IPS-NIHi7 (cell line): ENCODE measurements at regions not wholly inside any gene's neighbourhood (a gene's known extent, or its start where the extent isn't known, plus 50 kb on each side); places are given as distances from the start of the nearest gene placed in this dataset.

Experiments
- DNase-seq: peaks from one replicate; pipeline ENCODE4 v3.0.0; 2012; ENCODE audit warnings: mixed read lengths; ENCODE audit errors: extremely low spot score

DNA sequence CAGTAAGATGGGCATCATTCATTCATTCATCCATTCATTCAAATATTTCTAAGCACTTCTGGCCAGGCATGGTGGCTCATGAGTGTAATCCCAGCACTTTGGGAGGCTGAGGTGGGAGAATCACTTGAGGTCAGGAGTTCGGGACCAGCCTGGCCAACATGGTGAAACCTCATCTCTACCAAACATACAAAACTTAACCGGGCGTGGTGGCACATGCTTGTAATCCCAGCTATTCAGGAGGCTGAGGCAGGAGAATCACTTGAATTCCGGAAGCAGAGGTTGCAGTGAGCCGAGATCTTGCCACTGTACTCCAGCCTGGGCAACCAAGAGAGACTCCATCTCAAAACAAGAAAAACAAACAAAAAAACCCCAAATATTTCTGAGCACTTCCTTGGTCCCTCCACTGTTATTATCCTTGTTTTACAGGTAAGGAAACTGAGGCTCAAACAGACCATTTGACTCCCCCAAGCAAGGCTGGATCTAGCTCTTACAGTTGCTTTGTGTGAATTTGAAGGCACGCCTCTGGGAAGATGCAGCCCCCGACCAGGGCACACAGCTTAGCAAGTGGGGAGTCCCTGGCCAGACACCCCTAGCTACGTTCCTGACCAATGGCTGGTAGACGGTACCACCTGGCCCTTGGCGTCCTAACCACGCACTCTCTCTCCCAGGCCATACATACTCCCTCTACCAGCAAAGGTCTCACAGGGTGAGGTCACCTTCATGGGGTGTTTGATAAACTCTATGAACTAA, 50.6 kb upstream of the ODC1 start:
- no peak for DNase-seq
